HEK293 (cell line): ENCODE measurements at regions not wholly inside any gene's neighbourhood (a gene's known extent, or its start where the extent isn't known, plus 50 kb on each side); places are given as distances from the start of the nearest gene placed in this dataset.

ENCODE experiments used
- CTCF ChIA-PET: fragments of 350-600 bp; formaldehyde crosslinking; extraction: SDS; loops from one replicate; lab custom pipeline; 2021; ENCODE audit warnings: antibody characterized with exemption; lab: Yijun Ruan, JAX
- POLR2A ChIA-PET: fragments of 300-600 bp; formaldehyde crosslinking; extraction: SDS; loops from one replicate; lab custom pipeline; 2020; ENCODE audit warnings: antibody characterized with exemption, inconsistent platforms; lab: Yijun Ruan, JAX
- H3K27ac ChIP-seq: fragments of 200-500 bp; sonication (Bioruptor generic); 2 replicates; pipeline ENCODE4 v1.5.1; 2014; ENCODE audit warnings: low read depth, low read length, control low read depth, inconsistent platforms; ENCODE audit errors: extremely low read depth
- H3K36me3 ChIP-seq, 2 experiments: fragments of 200-500 bp in 1 of 2; sonication (Bioruptor generic) in 1 of 2; 1 replicate in 1 of 2; 2 replicates in 1 of 2; pipeline ENCODE4 v1.5.1; 2014 to 2017; ENCODE audit warnings: inconsistent platforms in 2 of 2, low read length in 2 of 2; ENCODE audit not compliant: control insufficient read depth in 2 of 2, insufficient read depth in 1 of 2
- H3K4me1 ChIP-seq: fragments of 200-500 bp; sonication (Bioruptor generic); 2 replicates; pipeline ENCODE4 v1.5.1; 2014; ENCODE audit warnings: mild to moderate bottlenecking, low read length, inconsistent platforms; ENCODE audit not compliant: control insufficient read depth, insufficient read depth
- H3K4me3 ChIP-seq: 2 replicates; pipeline ENCODE4 v1.5.1; 2011; ENCODE audit warnings: low read depth, mild to moderate bottlenecking, control low read depth, low read length, moderate library complexity
- H3K9me3 ChIP-seq: fragments of 200-500 bp; sonication (Bioruptor generic); 2 replicates; pipeline ENCODE4 v1.5.1; 2014; ENCODE audit warnings: low read depth, low read length, inconsistent platforms; ENCODE audit not compliant: control insufficient read depth, insufficient read depth
- AEBP2 ChIP-seq: fragments of 450-650 bp; formaldehyde crosslinking; IDR thresholded peaks from 2 replicates; pipeline ENCODE4 v1.5.1; 2016; ENCODE audit warnings: missing biosample characterization, missing genetic modification characterization, borderline replicate concordance
- IKZF3 ChIP-seq: fragments of 450-650 bp; IDR thresholded peaks from 2 replicates; pipeline ENCODE4 v1.5.0; 2018; ENCODE audit warnings: missing biosample characterization, mild to moderate bottlenecking, missing genetic modification characterization, moderate library complexity
- KLF1 ChIP-seq: fragments of 450-650 bp; formaldehyde crosslinking; IDR thresholded peaks from 2 replicates; pipeline ENCODE4 v1.5.1; 2016; ENCODE audit warnings: missing biosample characterization, missing genetic modification characterization
- OVOL3 ChIP-seq: fragments of 450-650 bp; formaldehyde crosslinking; IDR thresholded peaks from 2 replicates; pipeline ENCODE4 v1.5.1; 2016; ENCODE audit warnings: missing biosample characterization, missing genetic modification characterization
- REPIN1 ChIP-seq: fragments of 450-650 bp; formaldehyde crosslinking; IDR thresholded peaks from 2 replicates; pipeline ENCODE4 v1.5.1; 2017; ENCODE audit warnings: missing biosample characterization, missing genetic modification characterization, low read depth
- TCF7L2 ChIP-seq: IDR thresholded peaks from 2 replicates; pipeline ENCODE4 v1.6.1; 2011; ENCODE audit warnings: low read depth, mild to moderate bottlenecking, inconsistent platforms, low read length, moderate library complexity, borderline replicate concordance
- YY2 ChIP-seq: fragments of 450-650 bp; formaldehyde crosslinking; IDR thresholded peaks from 2 replicates; pipeline ENCODE4 v1.5.1; 2016; ENCODE audit warnings: missing biosample characterization, missing genetic modification characterization
- ZBTB1 ChIP-seq: fragments of 450-650 bp; formaldehyde crosslinking; IDR thresholded peaks from 2 replicates; pipeline ENCODE4 v1.5.1; 2016; ENCODE audit warnings: missing biosample characterization, missing genetic modification characterization
- ZBTB20 ChIP-seq: fragments of 450-650 bp; formaldehyde crosslinking; IDR thresholded peaks from 2 replicates; pipeline ENCODE4 v1.5.1; 2016; ENCODE audit warnings: missing biosample characterization, missing genetic modification characterization
- ZNF184 ChIP-seq: fragments of 450-650 bp; IDR thresholded peaks from 2 replicates; pipeline ENCODE4 v1.5.1; 2018; ENCODE audit warnings: missing biosample characterization, mild to moderate bottlenecking, missing genetic modification characterization
- ZNF24 ChIP-seq: fragments of 450-650 bp; formaldehyde crosslinking; IDR thresholded peaks from 2 replicates; pipeline ENCODE4 v1.5.1; 2016; ENCODE audit warnings: missing biosample characterization, missing genetic modification characterization
- ZNF302 ChIP-seq: fragments of 450-650 bp; formaldehyde crosslinking; IDR thresholded peaks from 2 replicates; pipeline ENCODE4 v1.5.1; 2016; ENCODE audit warnings: missing biosample characterization, missing genetic modification characterization, low read depth
- ZNF341 ChIP-seq: fragments of 450-650 bp; formaldehyde crosslinking; IDR thresholded peaks from 2 replicates; pipeline ENCODE4; 2016; ENCODE audit warnings: low read depth, missing biosample characterization, missing genetic modification characterization
- ZNF37A ChIP-seq: fragments of 450-650 bp; IDR thresholded peaks from 2 replicates; pipeline ENCODE4 v1.5.1; 2018; ENCODE audit warnings: missing biosample characterization, missing genetic modification characterization
- ZNF391 ChIP-seq: fragments of 450-650 bp; formaldehyde crosslinking; IDR thresholded peaks from 2 replicates; pipeline ENCODE4 v1.5.1; 2016; ENCODE audit warnings: low read depth, missing biosample characterization, missing genetic modification characterization, borderline replicate concordance
- ZNF488 ChIP-seq: fragments of 450-650 bp; formaldehyde crosslinking; IDR thresholded peaks from 2 replicates; pipeline ENCODE4 v1.5.1; 2016; ENCODE audit warnings: missing biosample characterization, missing genetic modification characterization
- ZNF501 ChIP-seq: fragments of 450-650 bp; formaldehyde crosslinking; IDR thresholded peaks from 2 replicates; pipeline ENCODE4 v1.5.1; 2016; ENCODE audit warnings: missing biosample characterization, missing genetic modification characterization
- ZNF510 ChIP-seq: fragments of 450-650 bp; formaldehyde crosslinking; IDR thresholded peaks from 2 replicates; pipeline ENCODE4 v1.5.1; 2018; ENCODE audit warnings: mild to moderate bottlenecking, missing genetic modification characterization, missing biosample characterization; ENCODE audit not compliant: insufficient replicate concordance
- ZNF513 ChIP-seq: fragments of 450-650 bp; IDR thresholded peaks from 2 replicates; pipeline ENCODE4 v1.5.1; 2018; ENCODE audit warnings: missing biosample characterization, missing genetic modification characterization
- ZNF549 ChIP-seq: fragments of 450-650 bp; IDR thresholded peaks from 2 replicates; pipeline ENCODE4 v1.5.1; 2018; ENCODE audit warnings: missing biosample characterization, missing genetic modification characterization, mild to moderate bottlenecking, inconsistent platforms, moderate library complexity
- ZNF555 ChIP-seq: fragments of 450-650 bp; formaldehyde crosslinking; conservative IDR thresholded peaks from 2 replicates; pipeline ENCODE4 v1.5.1; 2017; ENCODE audit warnings: missing biosample characterization, mild to moderate bottlenecking, missing genetic modification characterization, inconsistent platforms
- ZNF776 ChIP-seq: fragments of 450-650 bp; formaldehyde crosslinking; IDR thresholded peaks from 2 replicates; pipeline ENCODE4 v1.5.0; 2017; ENCODE audit warnings: missing biosample characterization, missing genetic modification characterization, borderline replicate concordance
- ZNF791 ChIP-seq: fragments of 450-650 bp; formaldehyde crosslinking; IDR thresholded peaks from 2 replicates; pipeline ENCODE4 v1.5.1; 2016; ENCODE audit warnings: missing biosample characterization, missing genetic modification characterization
- ZNF792 ChIP-seq: fragments of 450-650 bp; formaldehyde crosslinking; IDR thresholded peaks from 2 replicates; pipeline ENCODE4 v1.5.1; 2016; ENCODE audit warnings: missing biosample characterization, missing genetic modification characterization
- ZSCAN30 ChIP-seq: fragments of 450-650 bp; IDR thresholded peaks from 2 replicates; pipeline ENCODE4 v1.5.1; 2018; ENCODE audit warnings: missing biosample characterization, mild to moderate bottlenecking, missing genetic modification characterization, moderate library complexity
- ZSCAN5A ChIP-seq: fragments of 450-650 bp; formaldehyde crosslinking; IDR thresholded peaks from 2 replicates; pipeline ENCODE4 v1.5.1; 2016; ENCODE audit warnings: missing biosample characterization, missing genetic modification characterization

- CTCF ChIA-PET, result interaction anchor here (0.6 to 0.7 kb wide), 2 partner anchors 27 to 468 kb away, joined by 4 read pairs; no protein-coding TSS in a partner anchor
- H3K4me3 ChIP-seq, result no peak overlapping the region
- POLR2A ChIA-PET, result no interaction called here
- no peaks in the 10 kb centered on the region; the same call in 1 of the 2 replicates for H3K9me3 ChIP-seq
- H3K27ac ChIP-seq, result no peak overlapping the region
- no peak for TF ChIP-seq ZNF341 (tag by site-specific recombination)
- no peak for TF ChIP-seq REPIN1
- no peak for TF ChIP-seq IKZF3
- no peak for TF ChIP-seq AEBP2
- no peak for TF ChIP-seq ZBTB20 (tag by site-specific recombination)
- no peak for TF ChIP-seq ZNF184 (tag by site-specific recombination)
- no peak for TF ChIP-seq ZNF488 (tag by site-specific recombination)
- TF ChIP-seq ZNF24, result no peak
- no peak for TF ChIP-seq ZNF391 (tag by site-specific recombination)
- TF ChIP-seq ZNF513 (tag by site-specific recombination), result no peak
- no peak for TF ChIP-seq ZBTB1
- no peak for TF ChIP-seq ZNF549 (tag by site-specific recombination)
- TF ChIP-seq, all 188 proteins: peak for 0
- Histone ChIP-seq H3K36me3 (no peaks in the 10 kb centered on the region), H3K4me1 (no peaks in the 10 kb centered on the region)
These were observed 285.0 kb upstream of the RGS6 start for GRCh38 chr14:71647086-71647784.

GRCh38 chr14:71648725-71649124 lies 283.5 kb upstream of the RGS6 start:
- ChIA-PET CTCF (interaction anchor here (0.7 kb wide), 1 partner anchor 105 kb away, joined by 3 read pairs; no protein-coding TSS in a partner anchor), POLR2A (interaction anchor here (0.7 kb wide), 1 partner anchor 537 kb away, joined by 4 read pairs; no protein-coding TSS in a partner anchor)
- H3K4me3 ChIP-seq, result no peak overlapping the region
- TF ChIP-seq ZNF776 (tag by site-specific recombination), result no peak
- TF ChIP-seq ZNF510 (tag by site-specific recombination), result no peak
- TF ChIP-seq ZNF791 (tag by site-specific recombination), result no peak
- no peak for TF ChIP-seq OVOL3 (tag by site-specific recombination)
- TF ChIP-seq ZNF37A, result no peak
- no peak for TF ChIP-seq ZSCAN5A (tag by site-specific recombination)
- TF ChIP-seq ZNF501 (tag by site-specific recombination), result no peak
- TF ChIP-seq ZNF302 (tag by site-specific recombination), result no peak
- TF ChIP-seq YY2, result no peak
- TF ChIP-seq ZSCAN30 (tag by site-specific recombination), result no peak
- no peak for TF ChIP-seq TCF7L2
- TF ChIP-seq ZNF792, result no peak
- TF ChIP-seq KLF1 (tag by site-specific recombination), result no peak
- TF ChIP-seq ZNF555 (tag by site-specific recombination), result no peak
- no peaks in the 10 kb centered on the region for H3K36me3 ChIP-seq
- no peak overlapping the region for H3K27ac ChIP-seq
- no peaks in the 10 kb centered on the region; the same call in 1 of the 2 replicates for H3K9me3 ChIP-seq
- no peaks in the 10 kb centered on the region for H3K4me1 ChIP-seq
